Aorta (tissue), 5 donors: ENCODE measurements at regions not wholly inside any gene's neighbourhood (a gene's known extent, or its start where the extent isn't known, plus 50 kb on each side); places are given as distances from the start of the nearest gene placed in this dataset.
"Not testable (repeated sequence)": the region's sequence is repeated elsewhere in the genome, so short reads cannot be mapped to it uniquely, and the experiment has no call there.

Source experiments
- ATAC-seq: fragments of 200-7000 bp; cut with Tn5 transposase; one replicate; pipeline ENCODE4 v1.9.1; 2022; ENCODE audit warnings: moderate library complexity; ENCODE audit not compliant: low FRiP score
- DNase-seq, 2 donors: peaks; one replicate each; pipeline ENCODE4 v3.0.0-alpha.2; 2020
- H3K27ac ChIP-seq, 2 donors: one replicate each; pipeline ENCODE4 v1.5.1; 2013; ENCODE audit warnings: low read length in 2 of 2, mild to moderate bottlenecking in 2 of 2, moderate library complexity in 2 of 2, control low read depth in 1 of 2, inconsistent platforms in 1 of 2, low read depth in 1 of 2
- H3K27me3 ChIP-seq, 2 donors: one replicate each; pipeline ENCODE4 v1.6.1; 2013; ENCODE audit warnings: control low read depth in 1 of 2, low read length in 1 of 2, mild to moderate bottlenecking in 1 of 2, moderate library complexity in 1 of 2; ENCODE audit not compliant: insufficient read depth in 2 of 2, control insufficient read depth in 1 of 2
- H3K36me3 ChIP-seq, 2 donors: one replicate each; pipeline ENCODE4 v1.6.1; 2013; ENCODE audit warnings: control low read depth in 1 of 2, low read length in 1 of 2, mild to moderate bottlenecking in 1 of 2; ENCODE audit not compliant: insufficient read depth in 2 of 2, control insufficient read depth in 1 of 2
- H3K4me1 ChIP-seq, 2 donors: one replicate each; pipeline ENCODE4 v1.6.1; 2013; ENCODE audit warnings: low read length in 2 of 2, control low read depth in 1 of 2, mild to moderate bottlenecking in 1 of 2, moderate library complexity in 1 of 2; ENCODE audit not compliant: insufficient read depth in 2 of 2, control insufficient read depth in 1 of 2
- H3K4me3 ChIP-seq, 2 donors: one replicate each; pipeline ENCODE4 v1.5.1; 2013; ENCODE audit warnings: low read length in 2 of 2, control low read depth in 1 of 2, mild to moderate bottlenecking in 1 of 2
- H3K9me3 ChIP-seq: one replicate; pipeline ENCODE4 v1.6.1; 2013; ENCODE audit warnings: mild to moderate bottlenecking, low read length; ENCODE audit not compliant: control insufficient read depth
- WGBS, 2 donors: extraction: QIAGEN DNeasy Blood & Tissue Kit; methylation state at CpG; one replicate each; pipeline ENCODE4 v1.1.7; 2013; 5-methylcytosine and 5-hydroxymethylcytosine counted together
- intact Hi-C, 2 donors: fragments of 100-400 bp; cut with DNase I; formaldehyde crosslinking; loops; one replicate each; pipeline versions ENCODE4 v1.14.2 to v1.15.0; 2022
- donor health status: healthy with polysubstance abuse.
- donor health status: Bipolar disorder and iron deficiency.
- donor health status: DM: no; HTN: no; CAD: no.
- donor health status: DM: no; HTN: no; CAD: no.
- donor health status: DM: yes; HTN: yes; CAD: no.

DNA sequence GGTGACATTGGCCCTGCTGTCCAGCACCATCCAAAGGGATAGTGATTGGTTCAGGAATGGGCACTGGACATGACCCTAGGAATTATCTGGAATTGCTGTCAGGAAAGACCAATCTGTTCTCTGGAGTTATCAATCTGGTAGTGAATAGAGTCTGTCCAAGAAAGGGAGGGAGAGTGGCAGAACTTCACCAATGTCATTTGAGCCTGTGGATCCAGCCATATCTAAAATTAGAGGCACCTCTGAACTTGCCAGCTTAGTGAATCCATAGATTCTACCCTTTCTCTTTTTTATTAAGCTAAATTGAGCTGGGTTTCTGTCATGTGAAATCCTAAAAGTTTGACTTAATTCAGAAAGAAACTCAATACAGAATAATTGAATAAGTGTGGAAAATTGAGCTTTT is 93.9 kb downstream of the NKX2-1 start:
- ATAC-seq (no peak), DNase-seq (no peak)
- Histone ChIP-seq H3K27ac (no peak overlapping the region), H3K4me3 (no peak overlapping the region), H3K9me3 (peaks cover 2% of the 10 kb centered on the region), H3K36me3 (no peaks in the 10 kb centered on the region), H3K27me3 (peaks cover 0 to 2% of the 10 kb centered on the region in 2 donors), H3K4me1 (no peaks in the 10 kb centered on the region)
- intact Hi-C loops, result loop anchor here in 1 of 2 donors (10.0 kb wide), 1 partner anchor 81 kb away; no protein-coding TSS in a partner anchor

DNA sequence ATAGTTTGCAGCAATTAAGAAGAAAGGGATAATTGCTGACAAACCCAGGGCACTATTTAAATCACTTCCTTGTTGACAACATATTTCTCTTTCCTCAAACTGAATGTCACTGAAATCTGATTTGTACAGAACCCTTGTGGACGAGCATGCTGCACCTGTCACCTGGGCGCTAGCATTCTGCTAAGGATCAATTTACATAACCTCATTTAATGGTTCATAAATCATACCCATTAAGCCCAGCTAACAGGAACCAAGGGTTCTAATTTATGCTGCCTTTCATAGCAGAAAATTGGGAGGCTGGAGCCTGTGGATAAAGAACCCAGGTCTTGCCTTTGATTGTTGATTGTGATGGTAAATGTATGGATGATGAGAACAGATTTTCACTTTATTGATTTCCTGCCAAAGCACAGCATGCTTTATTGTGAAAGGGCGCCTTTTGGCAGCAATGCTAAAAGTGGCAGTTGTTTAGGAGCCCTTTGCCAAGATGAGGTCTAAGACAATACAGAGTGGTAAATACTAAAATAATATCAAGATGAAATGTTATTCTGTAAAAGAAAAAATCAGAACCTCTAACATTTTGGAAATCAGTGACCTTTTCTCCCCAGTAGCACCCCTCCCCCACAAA is 95.4 kb downstream of the NKX2-1 start:
- WGBS, 2 donors, result 69 to 79% methylated on average over 3 of the region's 3 CpGs
- no peak overlapping the region for H3K4me3 ChIP-seq
- H3K9me3 ChIP-seq, result peaks cover 2% of the 10 kb centered on the region
- peaks cover 0 to 2% of the 10 kb centered on the region in 2 donors for H3K27me3 ChIP-seq
- intact Hi-C loops, result loop anchor here in 1 of 2 donors (10.0 kb wide), 1 partner anchor 80 kb away; no protein-coding TSS in a partner anchor
- ATAC-seq (no peak), DNase-seq (no peak)
- H3K4me1 ChIP-seq, result peaks cover 0 to 2% of the 10 kb centered on the region in 2 donors
- H3K27ac ChIP-seq, result no peak overlapping the region
- no peaks in the 10 kb centered on the region for H3K36me3 ChIP-seq

DNA sequence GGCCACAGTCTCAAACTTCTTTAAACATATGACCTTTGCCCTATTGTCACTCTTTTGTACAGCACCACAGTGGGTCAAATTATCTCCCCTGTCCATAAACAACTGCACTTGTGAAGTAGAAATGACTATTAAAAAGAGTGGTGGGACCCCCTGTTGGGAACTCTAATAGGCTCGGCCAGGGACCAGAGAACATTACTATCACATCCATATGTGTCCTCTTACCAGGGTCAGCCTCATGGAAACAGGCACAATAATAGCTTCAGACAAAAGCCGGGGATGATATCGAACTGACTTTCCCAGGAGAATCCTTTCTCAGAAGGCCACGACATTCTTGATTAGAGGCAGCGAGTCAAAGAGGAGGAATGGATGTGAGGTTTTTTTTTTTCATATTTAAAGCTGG is 96.6 kb downstream of the NKX2-1 start:
- H3K4me3 ChIP-seq, result no peak overlapping the region
- no peaks in the 10 kb centered on the region for H3K36me3 ChIP-seq
- intact Hi-C loops, result loop anchor here in 1 of 2 donors (10.0 kb wide), 1 partner anchor 79 kb away; no protein-coding TSS in a partner anchor
- peaks cover 2% of the 10 kb centered on the region for H3K9me3 ChIP-seq
- ATAC-seq, result no peak
- peaks cover 0 to 2% of the 10 kb centered on the region in 2 donors for H3K4me1 ChIP-seq
- no peak overlapping the region for H3K27ac ChIP-seq
- no peak for DNase-seq
- peaks cover 0 to 2% of the 10 kb centered on the region in 2 donors for H3K27me3 ChIP-seq
- WGBS, 2 donors, result 49 to 61% methylated on average over 5 of the region's 5 CpGs

DNA sequence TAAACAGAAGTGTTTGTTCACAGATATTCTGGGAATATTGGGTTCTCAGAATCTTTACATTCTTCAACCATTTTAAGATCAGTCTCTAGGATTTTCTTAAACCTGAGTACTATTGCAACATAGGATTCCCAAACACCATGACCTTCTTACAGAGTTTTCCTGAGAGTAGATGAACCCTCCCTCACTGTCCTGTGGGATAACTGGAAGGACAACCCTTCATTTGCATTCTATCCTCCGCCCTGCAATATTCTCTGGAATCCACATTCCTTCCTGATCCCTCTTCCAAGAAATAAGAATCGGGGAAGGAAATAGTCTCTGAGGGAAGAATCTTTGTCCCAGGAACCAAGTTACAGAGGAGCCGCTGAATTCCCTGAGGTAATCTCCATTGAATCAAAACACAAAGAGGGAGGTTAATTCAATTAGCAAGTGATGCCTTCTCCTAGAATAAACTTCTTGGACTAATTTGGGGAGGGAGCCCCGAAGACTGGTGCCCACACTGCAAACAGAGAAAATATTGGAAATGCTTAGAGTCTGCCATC is 99.8 kb upstream of the MBIP start:
- 67% methylated on average over 4 of the region's 4 CpGs for WGBS, 2 donors
- intact Hi-C loops, result loop anchor here in 1 of 2 donors (10.0 kb wide), 1 partner anchor 75 kb away; no protein-coding TSS in a partner anchor

DNA sequence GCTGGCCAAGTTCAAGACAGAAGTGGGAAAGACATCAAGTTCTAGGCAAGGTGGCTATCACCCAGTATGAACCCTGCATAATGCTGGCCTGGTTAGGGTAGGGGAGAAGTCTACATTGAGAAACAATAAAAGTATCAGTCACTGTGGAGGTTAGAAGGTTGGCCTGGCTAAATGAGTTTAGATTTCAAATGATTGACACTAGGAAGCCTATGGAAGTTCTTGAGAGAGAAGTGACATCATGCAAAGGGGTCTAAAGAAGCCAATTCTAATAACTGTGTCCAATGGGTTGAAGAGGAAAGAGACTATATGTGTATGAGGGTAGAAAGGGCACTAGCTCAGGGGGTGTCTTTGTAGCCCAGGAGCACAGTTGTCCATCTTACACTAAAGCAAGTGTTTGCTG is 98.5 kb upstream of the MBIP start:
- H3K36me3 ChIP-seq, result no peaks in the 10 kb centered on the region
- H3K27me3 ChIP-seq, result no peaks in the 10 kb centered on the region
- no peak for DNase-seq
- H3K4me1 ChIP-seq, result peaks cover 0 to 2% of the 10 kb centered on the region in 2 donors
- no peak overlapping the region for H3K27ac ChIP-seq
- intact Hi-C loops, result no loop called here
- no peak overlapping the region for H3K4me3 ChIP-seq
- ATAC-seq, result no peak
- no peaks in the 10 kb centered on the region for H3K9me3 ChIP-seq

More for the DNA sequence above, 99.8 kb upstream of the MBIP start:
- ATAC-seq (no peak), DNase-seq (no peak)
- H3K4me1 ChIP-seq, result peaks cover 0 to 2% of the 10 kb centered on the region in 2 donors
- no peaks in the 10 kb centered on the region for H3K36me3 ChIP-seq
- no peaks in the 10 kb centered on the region for H3K9me3 ChIP-seq
- peaks cover 0 to 2% of the 10 kb centered on the region in 2 donors for H3K27me3 ChIP-seq
- H3K27ac ChIP-seq, result no peak overlapping the region
- H3K4me3 ChIP-seq, result no peak overlapping the region

DNA sequence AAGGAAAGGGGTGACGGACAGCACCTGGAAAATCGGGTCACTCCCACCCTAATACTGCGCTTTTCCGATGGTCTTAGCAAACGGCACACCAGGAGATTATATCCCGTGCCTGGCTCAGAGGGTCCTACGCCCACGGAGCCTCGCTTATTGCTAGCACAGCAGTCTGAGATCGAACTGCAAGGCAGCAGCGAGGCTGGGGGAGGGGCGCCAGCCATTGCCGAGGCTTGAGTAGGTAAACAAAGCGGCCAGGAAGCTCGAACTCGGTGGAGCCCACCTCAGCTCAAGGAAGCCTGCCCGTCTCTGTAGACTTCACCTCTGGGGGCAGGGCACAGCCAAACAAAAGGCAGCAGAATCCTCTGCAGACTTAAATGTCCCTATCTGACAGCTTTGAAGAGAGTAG is 91.5 kb upstream of the MBIP start:
- 88 to 89% methylated on average over 17 of the region's 17 CpGs for WGBS, 2 donors
- ATAC-seq, result not testable (repeated sequence)

DNA sequence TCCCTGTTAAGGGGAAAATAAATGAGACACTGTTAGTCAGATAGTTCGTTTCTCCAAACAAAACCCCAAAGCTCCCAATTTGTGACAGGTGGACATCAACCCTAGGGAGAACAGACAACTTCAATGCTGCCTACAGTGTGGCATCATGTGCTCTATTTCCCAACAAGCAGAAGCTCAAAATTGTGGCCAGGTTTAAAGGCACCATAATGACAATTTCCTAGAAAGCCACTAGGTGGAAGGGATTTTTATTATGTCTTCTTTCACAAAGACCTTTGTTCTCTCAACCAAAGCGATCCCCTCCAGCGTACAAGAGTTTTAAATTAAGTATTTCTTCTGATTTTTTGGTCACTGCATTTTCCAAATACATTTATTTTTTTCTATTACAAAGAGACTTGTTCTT is 88.0 kb upstream of the MBIP start:
- DNase-seq (no peak), ATAC-seq (no peak)
- H3K9me3 ChIP-seq, result no peaks in the 10 kb centered on the region
- no peak overlapping the region for H3K27ac ChIP-seq
- WGBS, 2 donors, result 63 to 73% methylated on average over 3 of the region's 3 CpGs
- intact Hi-C loops, result no loop called here
- no peak overlapping the region for H3K4me3 ChIP-seq
- no peaks in the 10 kb centered on the region for H3K4me1 ChIP-seq
- no peaks in the 10 kb centered on the region for H3K36me3 ChIP-seq
- H3K27me3 ChIP-seq, result no peaks in the 10 kb centered on the region

More for the DNA sequence above, 91.5 kb upstream of the MBIP start:
- H3K9me3 ChIP-seq, H3K27ac ChIP-seq, H3K4me1 ChIP-seq, H3K4me3 ChIP-seq, DNase-seq, intact Hi-C loops, H3K36me3 ChIP-seq, H3K27me3 ChIP-seq: not testable (repeated sequence)

DNA sequence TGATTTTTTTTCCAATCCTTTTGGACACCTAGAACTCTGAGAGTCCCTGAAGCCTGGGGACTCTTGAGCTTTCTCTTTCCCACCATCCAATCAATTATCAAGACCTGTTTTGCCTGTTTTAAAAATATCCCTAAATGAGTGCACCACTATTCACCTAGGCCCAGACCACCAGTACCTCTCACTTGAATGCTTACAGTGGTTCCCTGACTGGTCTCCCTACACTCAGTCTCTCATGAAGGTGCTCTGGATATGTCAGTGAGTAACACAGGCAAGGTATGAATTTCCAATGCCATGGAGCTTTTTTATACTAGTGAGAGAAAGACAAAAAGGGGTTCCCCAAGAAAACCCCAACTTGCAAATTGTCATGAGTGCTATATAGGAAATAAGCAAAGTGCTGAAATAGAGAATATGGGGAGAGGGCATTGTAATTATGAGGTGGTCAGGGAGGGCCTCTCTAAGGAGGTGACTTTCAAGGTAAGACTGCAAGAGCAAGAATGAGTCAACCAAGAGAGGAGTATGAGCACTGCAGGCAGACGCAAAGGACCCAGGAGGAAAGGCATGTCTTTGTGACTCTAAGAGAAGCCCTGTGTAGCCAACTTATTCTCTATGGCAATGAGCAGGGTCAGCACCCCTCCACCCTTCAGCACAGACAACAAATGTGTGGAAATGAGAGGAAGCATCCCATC is 85.3 kb upstream of the MBIP start:
- no peak for DNase-seq
- no peaks in the 10 kb centered on the region for H3K4me1 ChIP-seq
- WGBS, 2 donors, result 92 to 96% methylated on average over 1 of the region's 1 CpG
- H3K9me3 ChIP-seq, result no peaks in the 10 kb centered on the region
- H3K4me3 ChIP-seq, result no peak overlapping the region
- no peak for ATAC-seq
- no peak overlapping the region for H3K27ac ChIP-seq
- intact Hi-C loops, result no loop called here
- H3K27me3 ChIP-seq, result no peaks in the 10 kb centered on the region
- H3K36me3 ChIP-seq, result no peaks in the 10 kb centered on the region

DNA sequence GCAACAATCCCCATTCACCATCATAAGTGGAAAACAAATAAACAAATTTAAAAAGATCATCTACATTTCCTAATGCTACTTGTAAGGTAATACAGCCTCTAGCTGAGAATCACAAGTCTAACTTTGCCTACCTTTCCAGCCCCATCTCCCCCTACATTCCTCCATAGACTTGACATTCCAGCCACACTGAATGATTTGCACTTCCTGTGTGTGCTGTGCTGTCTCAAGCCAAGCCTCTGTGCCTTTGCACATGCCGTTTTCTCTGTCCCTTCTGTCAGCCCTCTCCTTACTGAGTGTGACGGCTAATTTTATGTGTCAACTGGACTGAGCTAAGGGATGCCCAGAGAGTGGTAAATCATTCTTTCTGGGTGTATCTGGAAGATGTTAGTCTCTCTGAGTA is 82.4 kb upstream of the MBIP start:
- H3K27me3 ChIP-seq, result no peaks in the 10 kb centered on the region
- H3K4me3 ChIP-seq, result no peak overlapping the region
- no peak overlapping the region for H3K27ac ChIP-seq
- DNase-seq (no peak), ATAC-seq (no peak)
- intact Hi-C loops, result no loop called here
- no peaks in the 10 kb centered on the region for H3K9me3 ChIP-seq
- no peaks in the 10 kb centered on the region for H3K4me1 ChIP-seq
- H3K36me3 ChIP-seq, result no peaks in the 10 kb centered on the region
- WGBS, 2 donors, result 54% methylated on average over 2 of the region's 2 CpGs
